GM12892 (cell line): ENCODE measurements at regions not wholly inside any gene's neighbourhood (a gene's known extent, or its start where the extent isn't known, plus 50 kb on each side); places are given as distances from the start of the nearest gene placed in this dataset.

Experiments used
- POLR2A ChIP-seq: IDR thresholded peaks from 2 replicates; pipeline ENCODE4 v1.6.1; 2011; ENCODE audit warnings: low read depth, low read length, control low read depth
- POLR2AphosphoS5 ChIP-seq: IDR thresholded peaks from 2 replicates; pipeline ENCODE4 v1.6.1; 2011; ENCODE audit warnings: low read depth, low read length, control low read depth

DNA sequence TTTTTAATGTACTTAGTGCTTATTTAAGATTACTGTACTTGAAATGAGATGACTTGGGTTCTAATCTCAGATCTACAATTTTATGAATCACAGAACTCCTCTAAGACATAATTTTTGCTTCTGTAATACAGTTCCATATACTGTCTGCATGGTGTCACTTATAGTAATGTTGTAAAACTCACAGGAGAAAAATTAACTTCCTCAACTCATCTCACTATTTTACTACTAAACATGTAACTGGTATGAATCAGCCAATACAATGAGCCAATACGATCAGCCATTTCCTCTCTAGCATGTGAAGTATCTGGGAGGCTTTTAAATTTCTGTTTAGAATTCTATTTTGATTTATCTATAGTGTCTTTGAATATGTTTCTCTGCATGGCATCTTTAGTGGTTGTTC lies 85.3 kb downstream of the NHLRC3 start:
- TF ChIP-seq POLR2A: no peak
- TF ChIP-seq POLR2AphosphoS5: no peak
